Parathyroid adenoma (tissue), 2 donors: ENCODE measurements at regions not wholly inside any gene's neighbourhood (a gene's known extent, or its start where the extent isn't known, plus 50 kb on each side); places are given as distances from the start of the nearest gene placed in this dataset.
A peak's percentile ranks its signal among the peaks of the same experiment; 100 is the strongest.

Experiments
- H2AFZ ChIP-seq: fragments of 300-600 bp; sonication (generic); one replicate; pipeline ENCODE4 v1.7.0; 2017; ENCODE audit warnings: antibody characterized with exemption, mild to moderate bottlenecking
- H3K27ac ChIP-seq: fragments of 300-600 bp; sonication (generic); one replicate; pipeline ENCODE4 v1.7.0; 2017
- H3K27me3 ChIP-seq: fragments of 300-600 bp; sonication (generic); one replicate; pipeline ENCODE4 v1.7.0; 2017; ENCODE audit warnings: low read length; ENCODE audit not compliant: control insufficient read depth, insufficient read depth
- H3K36me3 ChIP-seq: fragments of 300-600 bp; sonication (generic); one replicate; pipeline ENCODE4 v1.7.0; 2017; ENCODE audit warnings: low read length; ENCODE audit not compliant: control insufficient read depth, insufficient read depth
- H3K4me1 ChIP-seq: fragments of 300-600 bp; sonication (generic); one replicate; pipeline ENCODE4 v1.7.0; 2017; ENCODE audit warnings: control low read depth
- H3K4me2 ChIP-seq: fragments of 300-600 bp; sonication (generic); one replicate; pipeline ENCODE4 v1.7.0; 2017; ENCODE audit warnings: low read length
- H3K4me3 ChIP-seq: fragments of 300-600 bp; sonication (generic); one replicate; pipeline ENCODE4 v1.7.0; 2017; ENCODE audit warnings: low read depth, low read length
- H3K79me2 ChIP-seq: fragments of 300-600 bp; sonication (generic); one replicate; pipeline ENCODE4 v1.7.0; 2017; ENCODE audit warnings: control low read depth
- H3K9ac ChIP-seq: fragments of 300-600 bp; sonication (generic); one replicate; pipeline ENCODE4 v1.7.0; 2017; ENCODE audit warnings: mild to moderate bottlenecking
- H3K9me3 ChIP-seq: fragments of 300-600 bp; sonication (generic); one replicate; pipeline ENCODE4 v1.7.0; 2017; ENCODE audit warnings: low read length; ENCODE audit not compliant: control insufficient read depth
- TF ChIP-seq, protein P1 (sequence below): fragments of 300-600 bp; sonication (generic); IDR thresholded peaks from one replicate; pipeline ENCODE4 v1.7.0; 2017; ENCODE audit warnings: antibody characterized with exemption, mild to moderate bottlenecking
- donor health status: primary hyperparathyroidism.

- Histone ChIP-seq H3K27ac (no peak overlapping the region), H2AFZ (no peak overlapping the region), H3K79me2 (no peaks in the 10 kb centered on the region), H3K4me3 (no peak overlapping the region), H3K9me3 (no peaks in the 10 kb centered on the region), H3K4me2 (no peak overlapping the region), H3K4me1 (peaks cover 3% of the 10 kb centered on the region), H3K36me3 (no peaks in the 10 kb centered on the region), H3K27me3 (no peaks in the 10 kb centered on the region), H3K9ac (no peak overlapping the region)
- TF ChIP-seq, protein P1, sequence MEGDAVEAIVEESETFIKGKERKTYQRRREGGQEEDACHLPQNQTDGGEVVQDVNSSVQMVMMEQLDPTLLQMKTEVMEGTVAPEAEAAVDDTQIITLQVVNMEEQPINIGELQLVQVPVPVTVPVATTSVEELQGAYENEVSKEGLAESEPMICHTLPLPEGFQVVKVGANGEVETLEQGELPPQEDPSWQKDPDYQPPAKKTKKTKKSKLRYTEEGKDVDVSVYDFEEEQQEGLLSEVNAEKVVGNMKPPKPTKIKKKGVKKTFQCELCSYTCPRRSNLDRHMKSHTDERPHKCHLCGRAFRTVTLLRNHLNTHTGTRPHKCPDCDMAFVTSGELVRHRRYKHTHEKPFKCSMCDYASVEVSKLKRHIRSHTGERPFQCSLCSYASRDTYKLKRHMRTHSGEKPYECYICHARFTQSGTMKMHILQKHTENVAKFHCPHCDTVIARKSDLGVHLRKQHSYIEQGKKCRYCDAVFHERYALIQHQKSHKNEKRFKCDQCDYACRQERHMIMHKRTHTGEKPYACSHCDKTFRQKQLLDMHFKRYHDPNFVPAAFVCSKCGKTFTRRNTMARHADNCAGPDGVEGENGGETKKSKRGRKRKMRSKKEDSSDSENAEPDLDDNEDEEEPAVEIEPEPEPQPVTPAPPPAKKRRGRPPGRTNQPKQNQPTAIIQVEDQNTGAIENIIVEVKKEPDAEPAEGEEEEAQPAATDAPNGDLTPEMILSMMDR = no peak
Measured at GRCh38 chr11:95498722-95499425, 267.9 kb upstream of the SESN3 start.

DNA sequence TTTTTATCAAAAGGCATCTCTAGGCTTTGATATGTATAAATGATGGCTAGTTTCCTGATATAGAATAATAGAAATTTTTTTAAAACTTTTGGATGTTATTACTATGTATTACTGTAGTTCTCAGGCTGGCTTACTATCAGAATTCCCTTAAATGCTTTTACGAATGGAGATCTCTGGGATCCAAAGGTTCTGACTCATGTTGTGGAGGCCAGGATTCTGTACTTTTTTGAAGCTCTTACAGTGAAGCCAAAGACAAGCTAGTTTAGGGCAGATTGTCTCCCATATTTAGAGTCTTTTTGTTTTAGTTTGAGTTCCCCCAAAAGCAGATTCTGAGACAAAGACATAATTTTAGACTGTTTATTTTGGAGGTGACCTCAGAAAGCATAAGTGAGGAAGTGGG is 265.9 kb upstream of the SESN3 start:
- TF ChIP-seq, protein P1 = no peak
- H3K4me2 ChIP-seq = no peak overlapping the region
- no peak overlapping the region for H2AFZ ChIP-seq
- H3K4me1 ChIP-seq = peaks cover 3% of the 10 kb centered on the region
- H3K27ac ChIP-seq = no peak overlapping the region
- H3K9ac ChIP-seq = no peak overlapping the region
- no peaks in the 10 kb centered on the region for H3K9me3 ChIP-seq
- H3K27me3 ChIP-seq = no peaks in the 10 kb centered on the region
- no peak overlapping the region for H3K4me3 ChIP-seq
- no peaks in the 10 kb centered on the region for H3K79me2 ChIP-seq
- H3K36me3 ChIP-seq = no peaks in the 10 kb centered on the region

DNA sequence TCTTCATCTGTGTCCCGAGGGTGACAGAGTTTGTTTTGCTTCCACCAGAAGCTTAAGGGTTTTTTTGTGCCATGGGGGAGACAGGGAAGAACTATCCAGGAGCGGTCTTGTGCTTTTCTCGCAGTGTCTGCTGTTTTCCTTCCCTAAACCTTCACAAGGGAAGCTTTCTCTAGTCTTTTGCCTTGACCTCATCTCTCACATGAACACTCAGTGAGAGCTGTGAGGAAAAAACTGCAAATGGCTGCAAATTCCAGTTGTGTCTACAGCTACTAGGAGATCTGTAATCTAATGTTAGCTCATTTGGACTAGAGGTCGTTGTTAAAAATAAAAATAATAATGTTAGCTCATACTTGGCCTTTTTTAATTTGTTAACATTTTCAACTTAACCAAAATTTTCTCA is 264.7 kb upstream of the SESN3 start:
- TF ChIP-seq, protein P1 = no peak
- H3K9me3 ChIP-seq = no peaks in the 10 kb centered on the region
- H3K4me1 ChIP-seq = peaks cover 3% of the 10 kb centered on the region
- no peak overlapping the region for H3K9ac ChIP-seq
- no peak overlapping the region for H3K27ac ChIP-seq
- no peak overlapping the region for H3K4me2 ChIP-seq
- H3K79me2 ChIP-seq = no peaks in the 10 kb centered on the region
- peak overlapping the region; percentile 56 for H2AFZ ChIP-seq
- no peaks in the 10 kb centered on the region for H3K36me3 ChIP-seq
- no peaks in the 10 kb centered on the region for H3K27me3 ChIP-seq
- no peak overlapping the region for H3K4me3 ChIP-seq

GRCh38 chr11:95494856-95495255 is 263.9 kb upstream of the SESN3 start:
- Histone ChIP-seq H3K9me3 (no peaks in the 10 kb centered on the region), H3K4me3 (no peak overlapping the region), H2AFZ (no peak overlapping the region), H3K36me3 (no peaks in the 10 kb centered on the region), H3K27me3 (no peaks in the 10 kb centered on the region), H3K4me2 (no peak overlapping the region), H3K4me1 (peaks cover 3% of the 10 kb centered on the region), H3K79me2 (no peaks in the 10 kb centered on the region), H3K9ac (no peak overlapping the region), H3K27ac (no peak overlapping the region)
- TF ChIP-seq, protein P1 = no peak

DNA sequence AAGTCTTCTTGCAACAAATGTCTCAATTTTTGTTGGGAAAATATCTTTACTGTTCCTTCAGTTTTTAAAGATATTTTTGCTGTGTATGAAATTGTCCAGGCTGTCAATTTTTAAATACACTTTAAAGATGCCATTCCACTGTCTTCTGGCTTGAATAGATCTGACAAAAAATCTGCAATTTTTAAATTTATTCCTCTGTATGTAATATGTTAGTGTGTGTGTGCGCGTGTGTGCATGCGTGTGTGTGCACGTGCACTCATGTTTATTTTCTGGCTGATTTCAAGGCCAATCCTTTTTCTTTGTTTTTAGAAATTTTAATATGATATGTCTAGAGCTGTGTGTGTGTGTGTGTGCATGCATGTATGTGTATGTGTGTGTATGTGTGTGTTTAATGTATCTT is 263.2 kb upstream of the SESN3 start:
- TF ChIP-seq, protein P1 = no peak
- no peak overlapping the region for H3K4me2 ChIP-seq
- H3K27ac ChIP-seq = no peak overlapping the region
- no peaks in the 10 kb centered on the region for H3K9me3 ChIP-seq
- H3K36me3 ChIP-seq = no peaks in the 10 kb centered on the region
- no peaks in the 10 kb centered on the region for H3K27me3 ChIP-seq
- H3K4me1 ChIP-seq = peaks cover 3% of the 10 kb centered on the region
- no peak overlapping the region for H3K9ac ChIP-seq
- no peak overlapping the region for H3K4me3 ChIP-seq
- H2AFZ ChIP-seq = no peak overlapping the region
- no peaks in the 10 kb centered on the region for H3K79me2 ChIP-seq
